Sigmoid colon (tissue), 6 donors: ENCODE measurements at regions not wholly inside any gene's neighbourhood (a gene's known extent, or its start where the extent isn't known, plus 50 kb on each side); places are given as distances from the start of the nearest gene placed in this dataset.
"Not testable (repeated sequence)": the region's sequence is repeated elsewhere in the genome, so short reads cannot be mapped to it uniquely, and the experiment has no call there.

ENCODE experiments used
- DNase-seq: peaks from one replicate; pipeline ENCODE4 v3.0.0-alpha.2; 2019
- H3K27ac ChIP-seq, 4 donors: fragments of 200-600 bp; sonication (generic); one replicate each; pipeline ENCODE4 v1.5.1; 2016 to 2019; ENCODE audit warnings: mild to moderate bottlenecking in 1 of 4
- H3K27me3 ChIP-seq, 3 donors: fragments of 200-600 bp; sonication (generic); one replicate each; pipeline ENCODE4 v1.5.1; 2019; ENCODE audit warnings: mild to moderate bottlenecking in 1 of 3
- H3K36me3 ChIP-seq, 4 donors: fragments of 200-600 bp; sonication (generic); one replicate each; pipeline ENCODE4 v1.5.1; 2016 to 2019
- H3K4me1 ChIP-seq, 4 donors: fragments of 200-600 bp; sonication (generic); one replicate each; pipeline ENCODE4 v1.5.1; 2017 to 2019
- H3K4me3 ChIP-seq, 4 donors: fragments of 200-600 bp; sonication (generic); one replicate each; pipeline ENCODE4 v1.5.1; 2017 to 2019; ENCODE audit warnings: mild to moderate bottlenecking in 2 of 4, moderate library complexity in 1 of 4
- H3K9me3 ChIP-seq, 4 donors: fragments of 200-600 bp in 3 of 4; sonication (generic) in 3 of 4; one replicate each; pipeline versions ENCODE4 v1.5.1 to v1.6.1; 2013 to 2019
- CTCF ChIP-seq, 4 experiments: fragments of 450-650 bp in 3 of 4; fragments of 200-600 bp in 1 of 4; IDR thresholded peaks; one replicate each; pipeline ENCODE4 v1.5.1; 2016 to 2019; ENCODE audit warnings: antibody characterized with exemption in 4 of 4, mild to moderate bottlenecking in 3 of 4, moderate library complexity in 2 of 4
- EP300 ChIP-seq, 4 donors: sonication (generic); formaldehyde crosslinking; IDR thresholded peaks; one replicate each; pipeline ENCODE4 v1.6.1; 2017; ENCODE audit warnings: antibody characterized with exemption in 4 of 4
- POLR2A ChIP-seq, 2 donors: fragments of 450-650 bp; IDR thresholded peaks; one replicate each; pipeline ENCODE4 v1.6.1; 2016; ENCODE audit warnings: antibody characterized with exemption in 2 of 2, mild to moderate bottlenecking in 2 of 2, moderate library complexity in 2 of 2
- POLR2AphosphoS5 ChIP-seq, 4 donors: sonication (generic); formaldehyde crosslinking; IDR thresholded peaks; one replicate each; pipeline ENCODE4 v1.6.1; 2017; ENCODE audit warnings: antibody characterized with exemption in 4 of 4
- whole genome bisulfite sequencing, 2 donors: extraction: QIAGEN DNeasy Blood & Tissue Kit; methylation state at CpG; one replicate each; pipeline ENCODE4 v1.1.7; 2013; 5-methylcytosine and 5-hydroxymethylcytosine counted together
- intact Hi-C: fragments of 100-400 bp; cut with DNase I; formaldehyde crosslinking; loops from one replicate; pipeline ENCODE4 v1.15.1; 2023
- donor health status: healthy with polysubstance abuse.
- donor health status: healthy.

- H3K4me3 ChIP-seq = no peak overlapping the region
- DNase-seq = no peak
- H3K36me3 ChIP-seq = no peaks in the 10 kb centered on the region
- intact Hi-C loops = no loop called here
- TF ChIP-seq POLR2AphosphoS5 (IDR thresholded peaks at IDR 0.05) (no peak), POLR2A (IDR thresholded peaks at IDR 0.05) (no peak), CTCF (IDR thresholded peaks at IDR 0.05) (no peak), EP300 (IDR thresholded peaks at IDR 0.05) (no peak)
- WGBS, 2 donors = 59 to 77% methylated on average over 6 of the region's 6 CpGs
- no peaks in the 10 kb centered on the region for H3K4me1 ChIP-seq
- no peaks in the 10 kb centered on the region for H3K9me3 ChIP-seq
- no peak overlapping the region for H3K27ac ChIP-seq
- no peaks in the 10 kb centered on the region for H3K27me3 ChIP-seq
Measured at GRCh38 chr2:55804535-55804934, 110.9 kb upstream of the PNPT1 start.

- DNase-seq = no peak
Measured at GRCh38 chr2:55802067-55802466, 108.4 kb upstream of the PNPT1 start.

GRCh38 chr2:55801436-55801835 is 107.8 kb upstream of the PNPT1 start:
- Histone ChIP-seq H3K36me3 (no peaks in the 10 kb centered on the region), H3K27me3 (no peaks in the 10 kb centered on the region), H3K4me3 (no peak overlapping the region), H3K27ac (no peak overlapping the region), H3K4me1 (no peaks in the 10 kb centered on the region), H3K9me3 (no peaks in the 10 kb centered on the region)
- no peak for DNase-seq
- WGBS, 2 donors = 88 to 90% methylated on average over 1 of the region's 1 CpG
- TF ChIP-seq POLR2AphosphoS5 (IDR thresholded peaks at IDR 0.05) (no peak), EP300 (IDR thresholded peaks at IDR 0.05) (no peak), CTCF (IDR thresholded peaks at IDR 0.05) (no peak), POLR2A (IDR thresholded peaks at IDR 0.05) (no peak)
- intact Hi-C loops = no loop called here

More at GRCh38 chr2:55802067-55802466, 108.4 kb upstream of the PNPT1 start:
- Histone ChIP-seq H3K27me3 (no peaks in the 10 kb centered on the region), H3K4me3 (no peak overlapping the region), H3K4me1 (no peaks in the 10 kb centered on the region), H3K27ac (no peak overlapping the region), H3K36me3 (no peaks in the 10 kb centered on the region), H3K9me3 (no peaks in the 10 kb centered on the region)
- 69 to 90% methylated on average over 2 of the region's 2 CpGs for WGBS, 2 donors
- intact Hi-C loops = no loop called here
- TF ChIP-seq CTCF (IDR thresholded peaks at IDR 0.05) (no peak), POLR2AphosphoS5 (IDR thresholded peaks at IDR 0.05) (no peak), POLR2A (IDR thresholded peaks at IDR 0.05) (no peak), EP300 (IDR thresholded peaks at IDR 0.05) (no peak)

- DNase-seq, H3K4me3 ChIP-seq, H3K36me3 ChIP-seq, intact Hi-C loops, H3K4me1 ChIP-seq, H3K27ac ChIP-seq, H3K9me3 ChIP-seq, H3K27me3 ChIP-seq: not testable (repeated sequence)
- WGBS, 2 donors = 93 to 95% methylated on average over 14 of the region's 14 CpGs
Measured at GRCh38 chr2:55799624-55800023, 106.0 kb upstream of the PNPT1 start.

- intact Hi-C loops = no loop called here
- Histone ChIP-seq H3K9me3 (no peaks in the 10 kb centered on the region), H3K4me1 (no peaks in the 10 kb centered on the region), H3K27me3 (no peaks in the 10 kb centered on the region), H3K27ac (no peak overlapping the region), H3K36me3 (no peaks in the 10 kb centered on the region), H3K4me3 (no peak overlapping the region)
- TF ChIP-seq POLR2A (IDR thresholded peaks at IDR 0.05) (no peak), EP300 (IDR thresholded peaks at IDR 0.05) (no peak), POLR2AphosphoS5 (IDR thresholded peaks at IDR 0.05) (no peak), CTCF (IDR thresholded peaks at IDR 0.05) (no peak)
- no peak for DNase-seq
Measured at GRCh38 chr2:55796121-55796520, 102.5 kb upstream of the PNPT1 start.

- H3K4me1 ChIP-seq, DNase-seq, H3K27ac ChIP-seq, H3K27me3 ChIP-seq, intact Hi-C loops, H3K36me3 ChIP-seq, H3K4me3 ChIP-seq, H3K9me3 ChIP-seq: not testable (repeated sequence)
- WGBS, 2 donors = 65 to 92% methylated on average over 12 of the region's 12 CpGs
Measured at GRCh38 chr2:55793602-55794001, 100.0 kb upstream of the PNPT1 start.
